ENCODE measurements at regions not wholly inside any gene's neighbourhood (a gene's known extent, or its start where the extent isn't known, plus 50 kb on each side); places are given as distances from the start of the nearest gene placed in this dataset.

- TF ChIP-seq NR3C1 (IDR thresholded peaks at IDR 0.05) (no peak), CTCF (IDR thresholded peaks at IDR 0.05) (no peak), EP300 (IDR thresholded peaks at IDR 0.05) (no peak), RNF2 (IDR thresholded peaks at IDR 0.05; ENCODE audit: borderline replicate concordance, low read depth) (no peak), POLR2A (IDR thresholded peaks at IDR 0.05; ENCODE audit: low read length) (no peak), USF2 (IDR thresholded peaks at IDR 0.05) (no peak), RAD21 (conservative IDR thresholded peaks at IDR 0.05 in 1 of 2, IDR thresholded peaks at IDR 0.05 in 1 of 2) (no peak), RARB (CRISPR knock-in tag; IDR thresholded peaks at IDR 0.05) (no peak), PHF8 (IDR thresholded peaks at IDR 0.05; ENCODE audit: borderline replicate concordance, low read depth) (no peak), ELK1 (IDR thresholded peaks at IDR 0.05; ENCODE audit: low read depth, low read length) (no peak), REST (IDR thresholded peaks at IDR 0.05) (no peak), KDM5A (IDR thresholded peaks at IDR 0.05) (no peak), JUN (IDR thresholded peaks at IDR 0.05) (no peak), NFE2L2 (conservative IDR thresholded peaks at IDR 0.05; ENCODE audit: low read length) (no peak)
Observed at GRCh38 chr7:131935180-131935579, 378.8 kb upstream of the PODXL start.

All from A549 (cell line).